CD4-positive, alpha-beta T cell (primary cell): ENCODE measurements at regions not wholly inside any gene's neighbourhood (a gene's known extent, or its start where the extent isn't known, plus 50 kb on each side); places are given as distances from the start of the nearest gene placed in this dataset.

Source experiments
- ATAC-seq: fragments of 200-7000 bp; cut with Tn5 transposase; one replicate; pipeline ENCODE4 v1.10.0; 2022; ENCODE audit warnings: mild to moderate bottlenecking; ENCODE audit not compliant: poor library complexity
- CTCF ChIA-PET: fragments of 350-600 bp; sonication (Branson Sonifier 250); formaldehyde crosslinking; loops from one replicate; lab custom pipeline; 2021; ENCODE audit warnings: antibody characterized with exemption, inconsistent platforms; lab: Charles Lee
- POLR2A ChIA-PET: fragments of 350-600 bp; sonication (Branson Sonifier 250); formaldehyde crosslinking; loops from one replicate; lab custom pipeline; 2021; ENCODE audit warnings: antibody characterized with exemption, inconsistent platforms; lab: Charles Lee
- DNase-seq, 14 experiments: peaks; one replicate each; pipeline ENCODE4 v3.0.0-alpha.2; 2013 to 2020; ENCODE audit warnings: mixed read lengths in 2 of 14
- H3K27ac ChIP-seq, 2 donors: one replicate each; pipeline versions ENCODE4 v1.5.1 to v1.7.0; 2013; ENCODE audit warnings: low read length in 2 of 2, low read depth in 1 of 2, mild to moderate bottlenecking in 1 of 2
- H3K27me3 ChIP-seq, 2 experiments: 1 replicate in 1 of 2; 2 replicates in 1 of 2; pipeline versions ENCODE4 v1.6.1 to v1.7.0; 2013; ENCODE audit warnings: low read length in 2 of 2, control low read depth in 1 of 2, mild to moderate bottlenecking in 1 of 2, moderate library complexity in 1 of 2; ENCODE audit not compliant: insufficient read depth in 2 of 2, control insufficient read depth in 1 of 2
- H3K36me3 ChIP-seq: one replicate; pipeline ENCODE4 v1.6.1; 2013; ENCODE audit warnings: low read length, control low read depth; ENCODE audit not compliant: insufficient read depth
- H3K4me1 ChIP-seq: one replicate; pipeline ENCODE4 v1.6.1; 2013; ENCODE audit warnings: low read length, control low read depth; ENCODE audit not compliant: insufficient read depth
- H3K4me3 ChIP-seq: one replicate; pipeline ENCODE4 v1.5.1; 2013; ENCODE audit warnings: mild to moderate bottlenecking, low read length, moderate library complexity
- H3K9me3 ChIP-seq, 2 experiments: 1 replicate in 1 of 2; 2 replicates in 1 of 2; pipeline versions ENCODE4 v1.6.1 to v1.7.0; 2013; ENCODE audit warnings: low read length in 2 of 2, mild to moderate bottlenecking in 2 of 2, control low read depth in 1 of 2, moderate library complexity in 1 of 2; ENCODE audit not compliant: control insufficient read depth in 1 of 2, insufficient read depth in 1 of 2
- H3K27ac Mint-ChIP-seq: one replicate; pipeline ENCODE4 v1.8.0; 2020; ENCODE audit warnings: mixed read lengths
- H3K27me3 Mint-ChIP-seq: one replicate; pipeline ENCODE4 v1.8.0; 2021; ENCODE audit warnings: mixed read lengths
- H3K36me3 Mint-ChIP-seq: one replicate; pipeline ENCODE4 v1.8.0; 2021; ENCODE audit warnings: low read depth, mixed read lengths
- H3K4me1 Mint-ChIP-seq: one replicate; pipeline ENCODE4 v1.8.0; 2021; ENCODE audit warnings: low read depth, mixed read lengths
- H3K4me3 Mint-ChIP-seq: one replicate; pipeline ENCODE4 v1.8.0; 2020; ENCODE audit warnings: mild to moderate bottlenecking, mixed read lengths
- H3K9me3 Mint-ChIP-seq: one replicate; pipeline ENCODE4 v1.8.0; 2020; ENCODE audit warnings: mixed read lengths
- CTCF ChIP-seq: fragments of 200-600 bp; IDR thresholded peaks from one replicate; pipeline ENCODE4 v1.8.0; 2022; ENCODE audit warnings: antibody characterized with exemption, mild to moderate bottlenecking
- intact Hi-C, 2 experiments: fragments of 100-400 bp; cut with DNase I in 1 of 2; cut with micrococcal nuclease in 1 of 2; formaldehyde crosslinking; loops; one replicate each; pipeline versions ENCODE4 v1.15.1 to v1.9.0; 2023 to 2025; cut with DNase I, micrococcal nuclease

DNA sequence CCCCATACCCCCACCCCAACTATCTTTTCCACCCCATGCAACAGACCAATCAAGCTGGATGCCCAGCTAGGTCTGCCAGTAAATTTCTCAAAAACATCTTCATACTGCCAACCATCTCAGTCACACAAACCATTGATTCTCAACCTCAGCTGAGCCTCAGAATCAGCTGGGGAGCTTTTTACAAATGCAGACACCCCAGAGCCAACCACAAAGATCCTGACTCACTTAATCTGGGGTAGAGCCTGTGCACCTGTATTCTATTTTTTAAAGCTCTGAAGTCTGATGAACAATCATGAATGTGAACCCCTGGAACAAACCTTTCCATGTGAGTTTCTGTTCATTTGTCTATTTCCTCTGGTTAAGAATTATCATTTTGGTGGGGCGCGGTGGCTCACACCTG, 66.0 kb downstream of the ZNF281 start:
- intact Hi-C loops = no loop called here
- no peaks in the 10 kb centered on the region for H3K36me3 ChIP-seq
- no peaks in the 10 kb centered on the region for H3K4me1 ChIP-seq
- Mint-ChIP-seq H3K27ac (no peak overlapping the region), H3K4me1 (no peaks in the 10 kb centered on the region), H3K36me3 (no peaks in the 10 kb centered on the region), H3K4me3 (no peak overlapping the region), H3K27me3 (no peaks in the 10 kb centered on the region), H3K9me3 (no peaks in the 10 kb centered on the region)
- no peak for DNase-seq
- no peak for TF ChIP-seq CTCF
- H3K27me3 ChIP-seq = no peaks in the 10 kb centered on the region
- POLR2A ChIA-PET = interaction anchor here (1.6 kb wide), 1 partner anchor 94 kb away, joined by 5 read pairs; no protein-coding TSS in a partner anchor
- no peak overlapping the region for H3K27ac ChIP-seq
- no peak for ATAC-seq
- CTCF ChIA-PET = no interaction called here
- no peak overlapping the region for H3K4me3 ChIP-seq
- no peaks in the 10 kb centered on the region for H3K9me3 ChIP-seq

DNA sequence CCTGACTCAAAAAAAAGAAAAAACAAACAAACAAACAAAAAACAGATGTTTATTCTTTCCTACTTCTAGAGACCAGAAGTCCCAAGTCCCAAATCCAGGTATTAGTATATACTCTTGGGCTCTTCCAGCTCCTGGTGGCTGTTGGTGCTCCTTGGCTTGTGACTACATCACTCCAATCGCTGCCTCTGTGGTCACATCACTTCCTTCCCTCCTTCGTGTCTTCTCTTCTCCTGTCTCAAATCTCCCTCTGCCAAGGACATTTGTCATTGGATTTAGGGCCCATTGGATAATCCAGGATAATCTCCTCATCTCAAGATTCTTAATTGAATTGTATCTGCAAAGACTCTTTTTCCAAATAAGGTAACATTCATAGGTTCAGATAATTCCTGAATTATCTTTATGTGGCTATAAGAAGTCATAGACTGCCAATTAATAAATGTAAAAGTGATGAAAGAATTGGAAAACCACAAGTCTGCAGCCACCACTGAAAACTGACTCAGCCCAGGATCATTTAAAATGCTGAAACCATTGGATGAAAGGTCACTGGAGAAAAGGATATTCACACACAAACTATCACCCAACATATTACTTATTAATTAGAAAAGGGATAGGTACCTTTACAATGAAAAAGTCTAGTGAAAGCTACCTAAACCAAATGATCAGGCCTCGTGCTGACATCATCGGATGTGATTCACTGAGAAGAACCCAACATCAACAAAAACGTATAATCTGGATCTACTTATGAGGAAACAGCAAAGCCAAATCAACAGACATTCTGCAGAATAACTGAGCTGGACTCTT, 67.1 kb downstream of the ZNF281 start:
- Histone ChIP-seq H3K4me1 (peaks cover 5% of the 10 kb centered on the region), H3K27me3 (no peaks in the 10 kb centered on the region), H3K36me3 (no peaks in the 10 kb centered on the region), H3K9me3 (no peaks in the 10 kb centered on the region), H3K27ac (no peak overlapping the region), H3K4me3 (no peak overlapping the region)
- Mint-ChIP-seq H3K9me3 (no peaks in the 10 kb centered on the region), H3K4me3 (no peak overlapping the region), H3K27ac (no peak overlapping the region), H3K36me3 (no peaks in the 10 kb centered on the region), H3K27me3 (no peaks in the 10 kb centered on the region), H3K4me1 (peaks cover 10% of the 10 kb centered on the region)
- no peak for TF ChIP-seq CTCF
- CTCF ChIA-PET = no interaction called here
- DNase-seq = no peak
- no peak for ATAC-seq
- intact Hi-C loops = no loop called here
- POLR2A ChIA-PET = interaction anchor here (1.6 kb wide), 1 partner anchor 95 kb away, joined by 5 read pairs; no protein-coding TSS in a partner anchor

DNA sequence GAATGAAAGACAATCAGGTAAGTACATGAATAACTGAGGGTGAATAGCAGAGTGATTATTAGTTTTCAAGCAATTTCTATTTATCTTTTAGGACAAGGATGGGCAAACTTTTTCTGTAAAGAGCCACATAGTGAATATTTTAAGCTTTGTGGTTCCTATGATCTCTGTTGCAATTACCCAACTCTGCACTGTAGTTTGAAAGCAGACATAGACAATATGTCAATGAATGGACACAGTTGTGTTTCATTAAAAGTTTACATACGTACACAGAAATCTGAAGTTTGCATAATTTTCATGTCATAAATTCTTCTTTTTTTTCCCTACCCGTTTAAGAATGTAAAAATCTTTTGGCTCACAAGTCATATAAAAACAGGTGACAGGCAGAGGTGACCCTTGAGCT, 71.4 kb downstream of the ZNF281 start:
- H3K27ac Mint-ChIP-seq = peak overlapping the region; percentile 68
- no peak overlapping the region for H3K27ac ChIP-seq
- H3K4me3 ChIP-seq = no peak overlapping the region
- no peaks in the 10 kb centered on the region for H3K9me3 Mint-ChIP-seq
- H3K4me1 Mint-ChIP-seq = peaks cover 26% of the 10 kb centered on the region
- TF ChIP-seq CTCF = no peak
- H3K36me3 Mint-ChIP-seq = no peaks in the 10 kb centered on the region
- CTCF ChIA-PET = no interaction called here
- ATAC-seq (no peak), DNase-seq (no peak)
- peaks cover 7% of the 10 kb centered on the region for H3K4me1 ChIP-seq
- POLR2A ChIA-PET = interaction anchor here (0.9 to 1.0 kb wide), 2 partner anchors 37 to 71 kb away, joined by 3 read pairs; partner anchors contain the start of gene ZNF281
- no peaks in the 10 kb centered on the region for H3K27me3 ChIP-seq
- no peaks in the 10 kb centered on the region for H3K36me3 ChIP-seq
- H3K9me3 ChIP-seq = no peaks in the 10 kb centered on the region
- intact Hi-C loops = no loop called here
- no peaks in the 10 kb centered on the region for H3K27me3 Mint-ChIP-seq
- H3K4me3 Mint-ChIP-seq = no peak overlapping the region
